ENCODE measurements at regions not wholly inside any gene's neighbourhood (a gene's known extent, or its start where the extent isn't known, plus 50 kb on each side); places are given as distances from the start of the nearest gene placed in this dataset.

DNA sequence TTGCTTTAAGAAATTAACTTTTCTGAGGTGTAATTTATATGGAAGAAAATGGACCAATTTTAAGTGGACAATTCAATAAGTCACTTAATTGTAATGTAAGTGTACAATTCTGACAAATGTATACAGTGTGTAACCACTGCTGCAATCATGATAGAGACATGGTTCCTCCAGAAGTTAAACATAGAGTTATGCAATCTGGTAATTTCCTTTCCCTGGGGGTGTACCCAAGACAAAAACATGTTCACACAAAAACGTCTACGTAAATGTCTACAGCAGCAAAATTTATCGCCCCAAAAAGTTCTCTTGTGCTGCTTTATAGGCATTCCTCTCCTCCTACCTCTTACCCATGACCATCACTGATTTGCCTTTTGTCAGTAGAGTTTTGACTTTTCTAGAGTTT is 141.5 kb downstream of the AQP4 start:
- no peaks in the 10 kb centered on the region for H3K9me3 Mint-ChIP-seq
- DNase-seq (ENCODE audit: low spot score): no peak
- peaks cover 46% of the 10 kb centered on the region for H3K27me3 Mint-ChIP-seq (ENCODE audit: low read depth)
- no peak overlapping the region for H3K27ac Mint-ChIP-seq
- H3K4me3 Mint-ChIP-seq: no peak overlapping the region
- no peaks in the 10 kb centered on the region for H3K36me3 Mint-ChIP-seq (ENCODE audit: low read depth)
- H3K4me1 Mint-ChIP-seq (ENCODE audit: low read depth): peaks cover 3% of the 10 kb centered on the region

DNA sequence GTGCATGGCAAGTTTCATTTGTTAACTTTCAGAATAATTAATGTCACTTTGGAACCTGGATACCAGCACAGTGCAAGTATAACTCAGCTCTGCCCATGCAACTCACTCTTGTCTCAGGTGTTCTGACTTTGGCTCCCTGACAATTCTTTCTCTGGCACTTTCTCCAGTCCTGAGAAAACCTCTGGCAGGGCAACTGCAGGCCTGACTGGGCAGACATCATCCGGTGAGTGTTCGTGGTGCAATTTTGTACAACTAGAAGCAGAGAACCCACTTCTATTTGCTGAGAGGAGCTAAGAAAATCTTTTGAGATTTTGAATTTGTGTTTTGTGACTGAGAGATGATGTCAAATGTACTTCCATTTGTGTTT is 143.0 kb downstream of the AQP4 start:
- Mint-ChIP-seq H3K4me3 (no peak overlapping the region), H3K36me3 (ENCODE audit: low read depth) (no peaks in the 10 kb centered on the region), H3K9me3 (no peaks in the 10 kb centered on the region), H3K27me3 (ENCODE audit: low read depth) (peaks cover 36% of the 10 kb centered on the region), H3K4me1 (ENCODE audit: low read depth) (peaks cover 6% of the 10 kb centered on the region), H3K27ac (no peak overlapping the region)
- DNase-seq (ENCODE audit: low spot score): no peak

DNA sequence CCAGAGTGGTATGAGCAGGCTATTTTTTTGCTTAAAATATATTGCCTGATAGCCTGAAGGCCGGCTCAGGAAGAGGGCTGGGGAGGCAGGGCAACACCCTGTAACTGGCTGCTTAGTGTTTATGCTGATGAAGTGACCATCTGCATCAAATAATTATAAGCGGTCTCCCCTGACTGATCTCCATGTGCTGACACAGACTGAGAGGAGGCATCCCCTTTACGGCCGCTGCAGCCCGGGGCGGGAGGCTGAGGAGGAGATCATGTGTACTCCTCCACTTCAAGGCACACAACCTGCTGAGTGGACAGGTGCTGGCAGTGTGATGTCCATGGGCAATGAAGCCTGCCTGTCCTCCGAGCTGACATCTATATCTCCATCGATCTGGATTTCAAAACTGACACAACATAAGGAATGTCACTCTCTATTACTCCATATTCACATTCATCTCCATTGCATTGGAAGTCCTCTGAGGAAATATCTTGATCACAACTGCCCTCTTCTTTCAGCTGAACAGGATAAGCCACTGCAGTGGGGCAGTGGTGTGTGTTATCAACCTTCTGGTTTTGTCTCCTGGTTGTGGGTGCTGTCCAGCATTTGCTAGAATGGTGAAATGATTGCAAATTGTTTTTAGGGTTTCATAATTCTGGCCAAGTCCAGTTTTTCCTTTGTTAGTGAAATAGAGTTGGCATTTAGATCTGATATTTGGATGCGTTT is 143.5 kb downstream of the AQP4 start:
- Mint-ChIP-seq H3K27me3 (ENCODE audit: low read depth) (peaks cover 32% of the 10 kb centered on the region), H3K36me3 (ENCODE audit: low read depth) (no peaks in the 10 kb centered on the region), H3K4me1 (ENCODE audit: low read depth) (peaks cover 6% of the 10 kb centered on the region), H3K27ac (no peak overlapping the region), H3K9me3 (no peaks in the 10 kb centered on the region), H3K4me3 (no peak overlapping the region)
- no peak for DNase-seq (ENCODE audit: low spot score)

GRCh38 chr18:26719896-26720295 is 145.6 kb downstream of the AQP4 start:
- Mint-ChIP-seq H3K4me1 (ENCODE audit: low read depth) (peaks cover 12% of the 10 kb centered on the region), H3K27me3 (ENCODE audit: low read depth) (peaks cover 24% of the 10 kb centered on the region), H3K27ac (no peak overlapping the region), H3K4me3 (no peak overlapping the region), H3K36me3 (ENCODE audit: low read depth) (peaks cover under 1% of the 10 kb centered on the region), H3K9me3 (no peaks in the 10 kb centered on the region)
- no peak for DNase-seq (ENCODE audit: low spot score)

DNA sequence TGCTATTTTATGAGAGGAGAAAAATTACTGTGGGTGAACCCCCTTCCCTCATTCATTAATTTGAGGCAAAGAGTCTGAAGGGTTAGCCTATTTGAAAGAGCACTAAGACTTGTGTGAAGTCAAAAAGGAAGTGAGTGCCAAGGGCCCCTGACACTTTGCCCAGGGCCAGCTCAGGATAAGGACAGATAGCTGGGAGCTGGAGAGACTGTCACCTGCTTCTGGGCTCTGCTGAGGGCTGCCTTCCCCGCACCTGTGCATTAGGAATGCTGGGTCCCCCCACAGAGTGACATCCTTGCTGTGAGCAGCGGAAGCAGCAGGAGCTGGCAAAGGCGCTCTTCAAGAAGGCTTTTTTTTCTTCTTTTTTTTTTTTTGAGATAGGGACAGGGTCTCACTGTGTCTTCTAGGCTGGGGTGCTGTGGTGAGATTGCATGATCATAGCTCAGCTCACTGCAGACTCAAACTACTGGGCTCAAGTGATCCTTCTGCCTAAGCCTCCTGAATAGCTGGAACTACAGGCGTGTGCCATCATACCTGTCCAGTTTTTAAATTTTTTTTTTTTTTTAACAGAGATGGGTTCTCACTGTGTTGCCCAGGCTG is 148.3 kb downstream of the AQP4 start:
- Mint-ChIP-seq H3K4me3 (no peak overlapping the region), H3K4me1 (ENCODE audit: low read depth) (peaks cover 28% of the 10 kb centered on the region), H3K36me3 (ENCODE audit: low read depth) (peaks cover 9% of the 10 kb centered on the region), H3K9me3 (peaks cover 4% of the 10 kb centered on the region), H3K27me3 (ENCODE audit: low read depth) (peaks cover 12% of the 10 kb centered on the region), H3K27ac (no peak overlapping the region)
- DNase-seq (ENCODE audit: low spot score): no peak

DNA sequence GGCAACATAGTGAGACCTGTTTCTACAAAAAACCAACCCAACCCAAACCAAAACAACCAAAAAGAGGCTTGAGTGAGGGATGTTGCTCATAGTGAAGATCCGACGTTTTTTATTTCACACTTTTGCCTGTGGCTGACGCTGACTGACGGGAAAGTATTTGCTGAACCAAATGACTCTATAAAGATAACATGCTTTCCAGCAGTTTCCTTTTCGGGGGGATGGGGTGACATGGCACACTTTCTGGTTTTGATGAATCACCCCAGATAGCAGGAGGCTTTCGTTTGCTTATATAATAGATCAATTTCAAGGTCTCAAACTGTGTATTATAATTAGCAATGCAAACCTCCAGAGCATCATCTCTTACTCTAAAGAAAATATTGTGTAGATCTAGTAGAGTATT is 150.8 kb downstream of the AQP4 start:
- Mint-ChIP-seq H3K4me3 (no peak overlapping the region), H3K4me1 (ENCODE audit: low read depth) (peaks cover 46% of the 10 kb centered on the region), H3K27me3 (ENCODE audit: low read depth) (peaks cover 3% of the 10 kb centered on the region), H3K36me3 (ENCODE audit: low read depth) (peaks cover 10% of the 10 kb centered on the region), H3K9me3 (peaks cover 4% of the 10 kb centered on the region), H3K27ac (peak overlapping the region; percentile 71)
- peak; percentile 60 for DNase-seq (ENCODE audit: low spot score)

DNA sequence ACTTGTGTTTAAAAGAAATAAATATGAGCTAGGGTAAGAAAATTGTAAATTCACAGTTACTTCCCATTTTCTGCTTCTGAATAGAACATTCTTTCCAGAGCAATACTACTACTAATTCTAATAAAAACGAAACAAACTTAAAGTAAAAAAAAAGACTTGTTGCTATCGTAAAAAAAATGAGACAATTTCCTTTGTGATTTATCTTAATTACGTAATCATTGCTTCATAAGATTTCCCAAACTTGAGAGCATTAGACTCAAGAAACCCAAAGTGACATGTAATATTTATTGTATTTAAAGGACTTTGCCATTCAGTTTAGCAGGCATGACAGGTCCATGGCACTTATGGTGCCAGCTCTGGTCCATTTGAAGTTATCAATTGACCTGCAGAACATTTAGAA is 153.8 kb downstream of the AQP4 start:
- H3K27ac Mint-ChIP-seq: no peak overlapping the region
- H3K36me3 Mint-ChIP-seq (ENCODE audit: low read depth): peaks cover 17% of the 10 kb centered on the region
- peaks cover 11% of the 10 kb centered on the region for H3K9me3 Mint-ChIP-seq
- peaks cover 6% of the 10 kb centered on the region for H3K27me3 Mint-ChIP-seq (ENCODE audit: low read depth)
- no peak overlapping the region for H3K4me3 Mint-ChIP-seq
- DNase-seq (ENCODE audit: low spot score): no peak
- H3K4me1 Mint-ChIP-seq (ENCODE audit: low read depth): peaks cover 58% of the 10 kb centered on the region

- peaks cover 9% of the 10 kb centered on the region for H3K27me3 Mint-ChIP-seq (ENCODE audit: low read depth)
- peak overlapping the region; percentile 78 for H3K4me3 Mint-ChIP-seq
- peak overlapping the region; percentile 76 for H3K27ac Mint-ChIP-seq
- H3K9me3 Mint-ChIP-seq: peaks cover 11% of the 10 kb centered on the region
- H3K4me1 Mint-ChIP-seq (ENCODE audit: low read depth): peaks cover 54% of the 10 kb centered on the region
- peak; percentile 66 for DNase-seq (ENCODE audit: low spot score)
- peaks cover 22% of the 10 kb centered on the region for H3K36me3 Mint-ChIP-seq (ENCODE audit: low read depth)
These were observed 154.9 kb downstream of the AQP4 start for GRCh38 chr18:26710470-26711096.

DNA sequence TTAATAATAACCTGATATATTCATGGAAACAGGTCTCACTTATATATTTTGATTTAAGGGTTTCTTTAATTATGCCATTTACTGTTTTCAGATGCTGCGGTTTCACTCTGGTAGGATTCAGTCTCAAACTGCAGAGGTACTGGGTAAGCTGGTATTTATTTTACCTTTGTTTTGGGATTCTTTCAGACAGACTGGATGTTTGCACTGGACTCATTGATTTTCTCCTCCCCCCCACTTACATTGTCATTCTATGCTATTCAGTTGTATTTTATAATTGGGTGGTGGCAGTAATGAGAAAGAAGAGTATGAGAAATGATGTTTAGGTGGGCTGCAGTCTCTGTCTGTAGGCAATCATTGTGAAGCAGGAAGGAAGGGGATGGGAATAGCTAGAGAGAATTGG is 155.6 kb downstream of the AQP4 start:
- Mint-ChIP-seq H3K27me3 (ENCODE audit: low read depth) (peaks cover 11% of the 10 kb centered on the region), H3K27ac (peak overlapping the region; percentile 76), H3K9me3 (peaks cover 11% of the 10 kb centered on the region), H3K4me1 (ENCODE audit: low read depth) (peaks cover 55% of the 10 kb centered on the region), H3K36me3 (ENCODE audit: low read depth) (peaks cover 21% of the 10 kb centered on the region), H3K4me3 (peak overlapping the region; percentile 78)
- DNase-seq (ENCODE audit: low spot score): no peak

- DNase-seq (ENCODE audit: low spot score): no peak
- H3K27ac Mint-ChIP-seq: no peak overlapping the region
- H3K4me3 Mint-ChIP-seq: peak overlapping the region; percentile 78
These were observed 156.4 kb downstream of the AQP4 start for GRCh38 chr18:26708806-26709716.

DNA sequence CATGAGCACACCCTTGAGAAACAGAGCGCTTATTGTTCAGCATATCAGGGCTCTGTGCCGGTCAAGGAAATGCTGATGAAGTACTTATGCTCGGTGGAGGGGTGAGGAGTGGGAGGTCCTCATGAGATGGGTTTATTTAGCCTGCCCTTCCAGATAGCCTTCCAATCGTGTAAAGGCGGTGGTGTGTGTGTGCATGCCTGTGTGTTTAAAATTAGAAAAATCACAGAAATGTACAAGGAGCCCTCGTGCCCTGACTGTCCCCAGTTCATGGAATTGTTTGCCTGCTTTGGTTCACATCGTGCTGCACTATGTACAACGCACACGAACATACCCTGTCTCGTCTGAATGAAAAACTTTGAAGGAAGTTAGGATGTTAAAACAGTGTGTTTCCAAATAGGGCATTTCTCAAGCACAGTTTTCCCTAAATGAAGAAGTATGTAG is 158.6 kb downstream of the AQP4 start:
- Mint-ChIP-seq H3K4me3 (no peak overlapping the region), H3K36me3 (ENCODE audit: low read depth) (peaks cover 12% of the 10 kb centered on the region), H3K4me1 (ENCODE audit: low read depth) (peaks cover 46% of the 10 kb centered on the region), H3K27me3 (ENCODE audit: low read depth) (peaks cover 11% of the 10 kb centered on the region), H3K9me3 (peaks cover 7% of the 10 kb centered on the region), H3K27ac (no peak overlapping the region)
- no peak for DNase-seq (ENCODE audit: low spot score)

More at GRCh38 chr18:26708806-26709716, 156.4 kb downstream of the AQP4 start:
- Mint-ChIP-seq H3K36me3 (ENCODE audit: low read depth) (peaks cover 19% of the 10 kb centered on the region), H3K9me3 (peaks cover 9% of the 10 kb centered on the region), H3K4me1 (ENCODE audit: low read depth) (peaks cover 49% of the 10 kb centered on the region), H3K27me3 (ENCODE audit: low read depth) (peaks cover 11% of the 10 kb centered on the region)

GRCh38 chr18:26705757-26706156 is 157.4 kb upstream of the KCTD1 start:
- DNase-seq (ENCODE audit: low spot score): no peak
- peaks cover 7% of the 10 kb centered on the region for H3K9me3 Mint-ChIP-seq
- peaks cover 12% of the 10 kb centered on the region for H3K36me3 Mint-ChIP-seq (ENCODE audit: low read depth)
- no peak overlapping the region for H3K4me3 Mint-ChIP-seq
- no peak overlapping the region for H3K27ac Mint-ChIP-seq
- H3K27me3 Mint-ChIP-seq (ENCODE audit: low read depth): peaks cover 11% of the 10 kb centered on the region
- H3K4me1 Mint-ChIP-seq (ENCODE audit: low read depth): peaks cover 41% of the 10 kb centered on the region

DNA sequence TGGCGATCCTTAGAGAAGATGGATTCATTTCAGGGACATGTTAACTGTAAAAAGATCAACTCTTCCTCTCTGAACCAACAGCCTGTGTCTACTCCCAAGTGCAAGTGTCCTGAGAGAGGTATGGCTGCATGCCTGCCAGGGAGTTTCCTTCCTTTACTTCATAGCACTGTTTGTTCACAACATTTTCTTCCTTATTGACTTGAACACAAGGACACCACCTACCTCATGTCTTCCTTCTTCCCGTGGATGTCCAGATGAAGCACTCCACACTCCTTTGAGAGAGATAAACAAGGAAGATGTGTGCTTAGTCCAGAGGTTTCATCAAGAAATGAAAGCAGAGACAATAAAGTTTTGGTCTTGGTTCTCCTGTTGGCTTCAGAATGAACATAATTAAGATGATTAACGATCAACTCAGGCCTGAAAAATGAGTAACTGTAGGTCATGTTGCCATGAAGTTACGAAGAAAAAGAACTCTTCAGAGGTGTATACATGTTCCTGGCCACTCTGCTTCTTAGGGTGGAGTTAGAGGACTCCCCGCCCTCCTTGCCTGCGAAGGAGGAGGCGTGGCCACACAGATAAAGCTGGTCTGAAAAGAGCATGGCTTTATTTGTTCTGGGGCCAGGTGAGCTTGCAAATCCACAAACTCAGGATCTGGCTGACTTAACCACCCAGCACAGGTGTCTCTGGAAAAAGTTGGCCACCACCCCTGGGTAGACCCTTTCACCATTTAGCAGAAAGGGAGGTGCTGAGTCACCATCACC is 155.0 kb upstream of the KCTD1 start:
- Mint-ChIP-seq H3K27me3 (ENCODE audit: low read depth) (peaks cover 11% of the 10 kb centered on the region), H3K9me3 (peaks cover 7% of the 10 kb centered on the region), H3K4me1 (ENCODE audit: low read depth) (peaks cover 21% of the 10 kb centered on the region), H3K36me3 (ENCODE audit: low read depth) (peaks cover 9% of the 10 kb centered on the region), H3K27ac (no peak overlapping the region), H3K4me3 (peak overlapping the region; percentile 10)
- DNase-seq (ENCODE audit: low spot score): no peak
